ENCODE measurements at regions not wholly inside any gene's neighbourhood (a gene's known extent, or its start where the extent isn't known, plus 50 kb on each side); places are given as distances from the start of the nearest gene placed in this dataset.
A peak's percentile ranks its signal among the peaks of the same experiment; 100 is the strongest.

- peaks cover 0 to 9% (median 0%) of the 10 kb centered on the region in 9 donors for H3K4me1 ChIP-seq
- H3K4me3 ChIP-seq = no peak overlapping the region
- H3K27me3 ChIP-seq = peaks cover 0 to 3% (median 0%) of the 10 kb centered on the region in 7 donors
- H3K27ac ChIP-seq = no peak overlapping the region
- WGBS, 2 donors = 83 to 89% methylated on average over 2 of the region's 2 CpGs
- intact Hi-C loops (cut with DNase I) = loop anchor here in 2 of 10 donors (10.0 kb wide), 2 partner anchors 137 to 1693 kb away; no protein-coding TSS in a partner anchor
- ATAC-seq (no peak), DNase-seq (no peak)
- H3K36me3 ChIP-seq = no peaks in the 10 kb centered on the region
- TF ChIP-seq, protein P1, sequence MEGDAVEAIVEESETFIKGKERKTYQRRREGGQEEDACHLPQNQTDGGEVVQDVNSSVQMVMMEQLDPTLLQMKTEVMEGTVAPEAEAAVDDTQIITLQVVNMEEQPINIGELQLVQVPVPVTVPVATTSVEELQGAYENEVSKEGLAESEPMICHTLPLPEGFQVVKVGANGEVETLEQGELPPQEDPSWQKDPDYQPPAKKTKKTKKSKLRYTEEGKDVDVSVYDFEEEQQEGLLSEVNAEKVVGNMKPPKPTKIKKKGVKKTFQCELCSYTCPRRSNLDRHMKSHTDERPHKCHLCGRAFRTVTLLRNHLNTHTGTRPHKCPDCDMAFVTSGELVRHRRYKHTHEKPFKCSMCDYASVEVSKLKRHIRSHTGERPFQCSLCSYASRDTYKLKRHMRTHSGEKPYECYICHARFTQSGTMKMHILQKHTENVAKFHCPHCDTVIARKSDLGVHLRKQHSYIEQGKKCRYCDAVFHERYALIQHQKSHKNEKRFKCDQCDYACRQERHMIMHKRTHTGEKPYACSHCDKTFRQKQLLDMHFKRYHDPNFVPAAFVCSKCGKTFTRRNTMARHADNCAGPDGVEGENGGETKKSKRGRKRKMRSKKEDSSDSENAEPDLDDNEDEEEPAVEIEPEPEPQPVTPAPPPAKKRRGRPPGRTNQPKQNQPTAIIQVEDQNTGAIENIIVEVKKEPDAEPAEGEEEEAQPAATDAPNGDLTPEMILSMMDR (IDR thresholded peaks at IDR 0.05) = no peak
- H3K9me3 ChIP-seq = peaks cover 0 to 28% (median 0%) of the 10 kb centered on the region in 11 donors
Measured at GRCh38 chr20:60201198-60201835, 243.1 kb downstream of the CDH26 start.

DNA sequence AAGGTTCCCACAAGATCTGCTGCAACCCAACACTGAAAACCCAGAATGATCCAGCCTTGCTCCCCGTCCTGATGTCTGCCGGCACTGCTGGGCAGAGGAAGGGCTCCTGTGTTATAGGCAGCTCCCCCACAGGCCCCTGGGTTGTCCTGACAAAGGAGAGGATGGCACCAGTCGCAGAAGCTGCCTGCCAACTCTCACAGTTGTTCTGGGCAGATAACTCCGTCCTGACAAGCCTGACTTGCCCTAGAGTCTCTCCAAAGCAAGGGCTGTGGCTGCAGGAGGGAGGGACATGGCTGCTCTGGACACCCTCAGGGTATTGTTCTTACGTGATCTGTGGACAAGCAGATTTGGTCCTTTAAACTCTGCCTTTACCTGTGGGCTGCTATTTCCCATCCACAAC lies 243.8 kb downstream of the CDH26 start:
- peaks cover 0 to 7% (median 0%) of the 10 kb centered on the region in 7 donors for H3K27me3 ChIP-seq
- H3K4me3 ChIP-seq = no peak overlapping the region
- ATAC-seq = peak; percentile 41 to 86 (median 61)
- no peaks in the 10 kb centered on the region for H3K36me3 ChIP-seq
- 37 to 43% methylated on average over 5 of the region's 5 CpGs for WGBS, 2 donors
- H3K27ac ChIP-seq = no peak overlapping the region
- peaks cover 0 to 20% (median 0%) of the 10 kb centered on the region in 11 donors for H3K9me3 ChIP-seq
- peaks cover 0 to 9% (median 0%) of the 10 kb centered on the region in 9 donors for H3K4me1 ChIP-seq
- DNase-seq = peak in 1 of 2 donors; percentile 24
- TF ChIP-seq, protein P1 (IDR thresholded peaks at IDR 0.05) = no peak
- intact Hi-C loops (cut with DNase I) = loop anchor here in 2 of 10 donors (10.0 kb wide), 2 partner anchors 137 to 1693 kb away; no protein-coding TSS in a partner anchor

DNA sequence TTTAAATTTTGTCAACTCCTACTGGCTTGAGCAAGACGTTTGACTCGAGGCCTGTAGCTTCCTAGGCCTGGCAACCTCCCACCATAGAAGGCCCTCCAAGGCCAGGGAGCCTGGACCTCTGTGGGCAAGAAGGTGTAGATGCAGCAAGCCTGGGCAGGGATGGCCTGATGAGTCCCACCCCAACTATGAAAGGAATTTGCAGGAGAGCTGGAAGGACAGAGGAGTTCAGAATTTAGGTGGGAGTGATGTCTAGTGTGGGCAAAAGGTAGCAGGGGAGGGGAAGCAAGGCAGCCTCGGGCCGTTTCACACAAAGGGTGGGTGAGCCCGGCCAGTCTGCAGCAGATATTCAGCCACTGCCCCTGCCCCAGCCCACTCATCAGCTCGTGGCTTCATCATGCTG lies 245.2 kb downstream of the CDH26 start:
- TF ChIP-seq, protein P1 (IDR thresholded peaks at IDR 0.05) = no peak
- DNase-seq = no peak
- no peaks in the 10 kb centered on the region for H3K36me3 ChIP-seq
- H3K4me1 ChIP-seq = peaks cover 0 to 9% (median 0%) of the 10 kb centered on the region in 9 donors
- peaks cover 0 to 7% (median 0%) of the 10 kb centered on the region in 7 donors for H3K27me3 ChIP-seq
- no peak overlapping the region for H3K27ac ChIP-seq
- ATAC-seq = no peak
- intact Hi-C loops (cut with DNase I) = loop anchor here in 2 of 10 donors (10.0 kb wide), 2 partner anchors 139 to 1691 kb away; no protein-coding TSS in a partner anchor
- no peak overlapping the region for H3K4me3 ChIP-seq
- peaks cover 0 to 10% (median 0%) of the 10 kb centered on the region in 11 donors for H3K9me3 ChIP-seq
- 58 to 62% methylated on average over 6 of the region's 6 CpGs for WGBS, 2 donors

- no peaks in the 10 kb centered on the region for H3K36me3 ChIP-seq
- H3K4me1 ChIP-seq = peaks cover 0 to 9% (median 0%) of the 10 kb centered on the region in 9 donors
- H3K27ac ChIP-seq = no peak overlapping the region
- intact Hi-C loops (cut with DNase I) = loop anchor here in 2 of 10 donors (10.0 kb wide), 2 partner anchors 140 to 1690 kb away; no protein-coding TSS in a partner anchor
- no peaks in the 10 kb centered on the region for H3K9me3 ChIP-seq
- H3K4me3 ChIP-seq = no peak overlapping the region
- DNase-seq (no peak), ATAC-seq (no peak)
- TF ChIP-seq, protein P1 (IDR thresholded peaks at IDR 0.05) = no peak
- 74 to 76% methylated on average over 4 of the region's 4 CpGs for WGBS, 2 donors
- H3K27me3 ChIP-seq = peaks cover 0 to 7% (median 0%) of the 10 kb centered on the region in 7 donors
Measured at GRCh38 chr20:60204601-60205000, 246.4 kb downstream of the CDH26 start.

All from heart right ventricle (tissue), 16 donors.